ENCODE measurements at regions not wholly inside any gene's neighbourhood (a gene's known extent, or its start where the extent isn't known, plus 50 kb on each side); places are given as distances from the start of the nearest gene placed in this dataset.
"Not testable (repeated sequence)": the region's sequence is repeated elsewhere in the genome, so short reads cannot be mapped to it uniquely, and the experiment has no call there.

GRCh38 chr2:190742431-190742830 is 93.5 kb downstream of the NAB1 start:
- DNase-seq (ENCODE audit: low spot score): peak; percentile 23

GRCh38 chr2:190744041-190744440 is 95.2 kb downstream of the NAB1 start:
- DNase-seq (ENCODE audit: low spot score): no peak

GRCh38 chr2:190746971-190747761 is 98.3 kb downstream of the NAB1 start:
- DNase-seq (ENCODE audit: low spot score): peak; percentile 26

GRCh38 chr2:190748966-190749365 is 100.1 kb downstream of the NAB1 start:
- no peak for DNase-seq (ENCODE audit: low spot score)

- DNase-seq (ENCODE audit: low spot score): peak; percentile 17
Observed at GRCh38 chr2:190755772-190756415, 107.0 kb downstream of the NAB1 start.

GRCh38 chr2:190759749-190760213 is 110.9 kb downstream of the NAB1 start:
- DNase-seq (ENCODE audit: low spot score): peak; percentile 73

GRCh38 chr2:190760353-190761150 is 111.7 kb downstream of the NAB1 start:
- not testable (repeated sequence) for DNase-seq (ENCODE audit: low spot score)

GRCh38 chr2:190761216-190761615 is 112.3 kb downstream of the NAB1 start:
- not testable (repeated sequence) for DNase-seq (ENCODE audit: low spot score)

GRCh38 chr2:190762566-190762965 is 113.7 kb downstream of the NAB1 start:
- DNase-seq (ENCODE audit: low spot score): no peak

GRCh38 chr2:190763100-190763499 is 114.2 kb downstream of the NAB1 start:
- no peak for DNase-seq (ENCODE audit: low spot score)

GRCh38 chr2:190763901-190764514 is 115.1 kb downstream of the NAB1 start:
- peak; percentile 59 for DNase-seq (ENCODE audit: low spot score)

- DNase-seq (ENCODE audit: low spot score): peak; percentile 95
Observed at GRCh38 chr2:190765386-190766173, 115.0 kb upstream of the GLS start.

- peak; percentile 36 for DNase-seq (ENCODE audit: low spot score)
Observed at GRCh38 chr2:190766174-190766572, 114.4 kb upstream of the GLS start.

- DNase-seq (ENCODE audit: low spot score): peak; percentile 17
Observed at GRCh38 chr2:190766595-190766994, 114.0 kb upstream of the GLS start.

GRCh38 chr2:190767821-190768220 is 112.8 kb upstream of the GLS start:
- DNase-seq (ENCODE audit: low spot score): no peak

- DNase-seq (ENCODE audit: low spot score): no peak
Observed at GRCh38 chr2:190769258-190769657, 111.4 kb upstream of the GLS start.

GRCh38 chr2:190771726-190772125 is 108.9 kb upstream of the GLS start:
- no peak for DNase-seq (ENCODE audit: low spot score)

GRCh38 chr2:190780594-190780993 is 100.0 kb upstream of the GLS start:
- DNase-seq (ENCODE audit: low spot score): no peak

GRCh38 chr2:190781604-190782198 is 98.9 kb upstream of the GLS start:
- peak; percentile 75 for DNase-seq (ENCODE audit: low spot score)

GRCh38 chr2:190782264-190782663 is 98.4 kb upstream of the GLS start:
- DNase-seq (ENCODE audit: low spot score): no peak

Measured in kidney tubule cell (primary cell).